NCI-H82 treated with DMSO at 0.1 percent for 48 hours (cell line): ENCODE measurements at regions not wholly inside any gene's neighbourhood (a gene's known extent, or its start where the extent isn't known, plus 50 kb on each side); places are given as distances from the start of the nearest gene placed in this dataset.

Source experiments
- DNase-seq: peaks from one replicate; lab custom pipeline; 2025; ENCODE audit not compliant: unreplicated experiment; lab: John Stamatoyannopoulos, UW

- no peak for DNase-seq
Measured at GRCh38 chr6:149176971-149177667, 140.4 kb upstream of the TAB2 start.

GRCh38 chr6:149179431-149179830 lies 138.1 kb upstream of the TAB2 start:
- DNase-seq = no peak

- no peak for DNase-seq
Measured at GRCh38 chr6:149181304-149181703, 136.2 kb upstream of the TAB2 start.

GRCh38 chr6:149182262-149182661 lies 135.2 kb upstream of the TAB2 start:
- no peak for DNase-seq

- DNase-seq = no peak
Measured at GRCh38 chr6:149184523-149184922, 133.0 kb upstream of the TAB2 start.

GRCh38 chr6:149185799-149186357 lies 131.6 kb upstream of the TAB2 start:
- DNase-seq = no peak

- DNase-seq = no peak
Measured at GRCh38 chr6:149186873-149187272, 130.6 kb upstream of the TAB2 start.

GRCh38 chr6:149190224-149190831 lies 127.2 kb upstream of the TAB2 start:
- DNase-seq = no peak

GRCh38 chr6:149194820-149195558 lies 122.5 kb upstream of the TAB2 start:
- no peak for DNase-seq

- DNase-seq = no peak
Measured at GRCh38 chr6:149196091-149196490, 121.4 kb upstream of the TAB2 start.

- no peak for DNase-seq
Measured at GRCh38 chr6:149197482-149197881, 120.0 kb upstream of the TAB2 start.

- no peak for DNase-seq
Measured at GRCh38 chr6:149198265-149198664, 119.2 kb upstream of the TAB2 start.

GRCh38 chr6:149200282-149200945 lies 117.1 kb upstream of the TAB2 start:
- DNase-seq = no peak

- DNase-seq = no peak
Measured at GRCh38 chr6:149201068-149201655, 116.3 kb upstream of the TAB2 start.

- no peak for DNase-seq
Measured at GRCh38 chr6:149202100-149202499, 115.4 kb upstream of the TAB2 start.

GRCh38 chr6:149202952-149203351 lies 114.6 kb upstream of the TAB2 start:
- DNase-seq = no peak

GRCh38 chr6:149203509-149203908 lies 114.0 kb upstream of the TAB2 start:
- DNase-seq = no peak

- no peak for DNase-seq
Measured at GRCh38 chr6:149208134-149208601, 109.3 kb upstream of the TAB2 start.

- DNase-seq = no peak
Measured at GRCh38 chr6:149209871-149210775, 107.4 kb upstream of the TAB2 start.

GRCh38 chr6:149211046-149211571 lies 106.4 kb upstream of the TAB2 start:
- DNase-seq = no peak
